ENCODE measurements at regions not wholly inside any gene's neighbourhood (a gene's known extent, or its start where the extent isn't known, plus 50 kb on each side); places are given as distances from the start of the nearest gene placed in this dataset.

GRCh38 chr6:165743366-165743898 is 80.4 kb upstream of the PDE10A start:
- DNase-seq (ENCODE audit: low spot score): no peak
- Histone ChIP-seq H3K27me3 (replicated peaks; ENCODE audit: insufficient read depth, low read depth, low read length, poor library complexity) (peaks cover 6% of the 10 kb centered on the region), H3K4me1 (ENCODE audit: insufficient read depth, low read length, poor library complexity, severe bottlenecking) (no peaks in the 10 kb centered on the region), H3K36me3 (ENCODE audit: insufficient read depth, low read length, poor library complexity, severe bottlenecking) (no peaks in the 10 kb centered on the region), H3K4me3 (ENCODE audit: low read depth, low read length, poor library complexity, severe bottlenecking) (no peak overlapping the region), H3K9me3 (ENCODE audit: low read depth, low read length, poor library complexity, severe bottlenecking) (no peaks in the 10 kb centered on the region), H3K27ac (ENCODE audit: low read depth, low read length, poor library complexity, severe bottlenecking) (no peak overlapping the region)
- no TSS peak for BruUV-seq (replicated peaks)
- POLR2A ChIA-PET (ENCODE audit: low non-redundant PET): no interaction called here
- intact Hi-C loops (cut with micrococcal nuclease; ENCODE audit: unreplicated experiment): no loop called here
- TF ChIP-seq CTCF (conservative IDR thresholded peaks at IDR 0.05; ENCODE audit: low read depth, low read length) (no peak), EZH2 (IDR thresholded peaks at IDR 0.05; ENCODE audit: borderline replicate concordance, low read depth, low read length, poor library complexity, severe bottlenecking) (no peak)
- CTCF ChIA-PET: no interaction called here

GRCh38 chr6:165742047-165742446 is 79.0 kb upstream of the PDE10A start:
- no TSS peak for BruUV-seq (replicated peaks)
- intact Hi-C loops (cut with micrococcal nuclease; ENCODE audit: unreplicated experiment): no loop called here
- ChIA-PET POLR2A (ENCODE audit: low non-redundant PET) (no interaction called here), CTCF (no interaction called here)
- Histone ChIP-seq H3K27ac (ENCODE audit: low read depth, low read length, poor library complexity, severe bottlenecking) (no peak overlapping the region), H3K27me3 (replicated peaks; ENCODE audit: insufficient read depth, low read depth, low read length, poor library complexity) (peaks cover 3% of the 10 kb centered on the region), H3K4me1 (ENCODE audit: insufficient read depth, low read length, poor library complexity, severe bottlenecking) (no peaks in the 10 kb centered on the region), H3K9me3 (ENCODE audit: low read depth, low read length, poor library complexity, severe bottlenecking) (no peaks in the 10 kb centered on the region), H3K4me3 (ENCODE audit: low read depth, low read length, poor library complexity, severe bottlenecking) (no peak overlapping the region), H3K36me3 (ENCODE audit: insufficient read depth, low read length, poor library complexity, severe bottlenecking) (no peaks in the 10 kb centered on the region)
- DNase-seq (ENCODE audit: low spot score): no peak
- TF ChIP-seq CTCF (conservative IDR thresholded peaks at IDR 0.05; ENCODE audit: low read depth, low read length) (no peak), EZH2 (IDR thresholded peaks at IDR 0.05; ENCODE audit: borderline replicate concordance, low read depth, low read length, poor library complexity, severe bottlenecking) (no peak)

GRCh38 chr6:165737396-165737795 is 74.4 kb upstream of the PDE10A start:
- Histone ChIP-seq H3K4me3 (ENCODE audit: low read depth, low read length, poor library complexity, severe bottlenecking) (no peak overlapping the region), H3K27ac (ENCODE audit: low read depth, low read length, poor library complexity, severe bottlenecking) (no peak overlapping the region), H3K27me3 (replicated peaks; ENCODE audit: insufficient read depth, low read depth, low read length, poor library complexity) (peaks cover 22% of the 10 kb centered on the region), H3K4me1 (ENCODE audit: insufficient read depth, low read length, poor library complexity, severe bottlenecking) (no peaks in the 10 kb centered on the region), H3K36me3 (ENCODE audit: insufficient read depth, low read length, poor library complexity, severe bottlenecking) (no peaks in the 10 kb centered on the region), H3K9me3 (ENCODE audit: low read depth, low read length, poor library complexity, severe bottlenecking) (no peaks in the 10 kb centered on the region)
- POLR2A ChIA-PET (ENCODE audit: low non-redundant PET): no interaction called here
- no peak for DNase-seq (ENCODE audit: low spot score)
- CTCF ChIA-PET: no interaction called here
- TF ChIP-seq CTCF (conservative IDR thresholded peaks at IDR 0.05; ENCODE audit: low read depth, low read length): no peak
- no peak for TF ChIP-seq EZH2 (IDR thresholded peaks at IDR 0.05; ENCODE audit: borderline replicate concordance, low read depth, low read length, poor library complexity, severe bottlenecking)
- intact Hi-C loops (cut with micrococcal nuclease; ENCODE audit: unreplicated experiment): no loop called here
- BruUV-seq (replicated peaks): no TSS peak

Data from A673 (cell line).